OCI-LY1 (cell line): ENCODE measurements at regions not wholly inside any gene's neighbourhood (a gene's known extent, or its start where the extent isn't known, plus 50 kb on each side); places are given as distances from the start of the nearest gene placed in this dataset.

ENCODE experiments used
- EZH2 ChIP-seq: fragments of 200-600 bp; sonication (generic), shearing (Covaris generic); IDR thresholded peaks from 2 replicates; pipeline ENCODE4 v1.8.0; 2017; ENCODE audit warnings: borderline replicate concordance, mixed run types, mild to moderate bottlenecking, antibody characterized with exemption, low read length, moderate library complexity, mixed read lengths
- TF ChIP-seq, protein P1 (sequence below): fragments of 200-600 bp; sonication (generic), shearing (Covaris generic); IDR thresholded peaks from 2 replicates; pipeline ENCODE4 v1.5.1; 2017; ENCODE audit warnings: mild to moderate bottlenecking, antibody characterized with exemption, low read length, moderate library complexity, mixed read lengths

- TF ChIP-seq, protein P1, sequence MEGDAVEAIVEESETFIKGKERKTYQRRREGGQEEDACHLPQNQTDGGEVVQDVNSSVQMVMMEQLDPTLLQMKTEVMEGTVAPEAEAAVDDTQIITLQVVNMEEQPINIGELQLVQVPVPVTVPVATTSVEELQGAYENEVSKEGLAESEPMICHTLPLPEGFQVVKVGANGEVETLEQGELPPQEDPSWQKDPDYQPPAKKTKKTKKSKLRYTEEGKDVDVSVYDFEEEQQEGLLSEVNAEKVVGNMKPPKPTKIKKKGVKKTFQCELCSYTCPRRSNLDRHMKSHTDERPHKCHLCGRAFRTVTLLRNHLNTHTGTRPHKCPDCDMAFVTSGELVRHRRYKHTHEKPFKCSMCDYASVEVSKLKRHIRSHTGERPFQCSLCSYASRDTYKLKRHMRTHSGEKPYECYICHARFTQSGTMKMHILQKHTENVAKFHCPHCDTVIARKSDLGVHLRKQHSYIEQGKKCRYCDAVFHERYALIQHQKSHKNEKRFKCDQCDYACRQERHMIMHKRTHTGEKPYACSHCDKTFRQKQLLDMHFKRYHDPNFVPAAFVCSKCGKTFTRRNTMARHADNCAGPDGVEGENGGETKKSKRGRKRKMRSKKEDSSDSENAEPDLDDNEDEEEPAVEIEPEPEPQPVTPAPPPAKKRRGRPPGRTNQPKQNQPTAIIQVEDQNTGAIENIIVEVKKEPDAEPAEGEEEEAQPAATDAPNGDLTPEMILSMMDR = no peak
- TF ChIP-seq EZH2 = no peak
Measured at GRCh38 chr18:78589916-78590437, 389.6 kb upstream of the SALL3 start.
